RWPE2 (cell line): ENCODE measurements at regions not wholly inside any gene's neighbourhood (a gene's known extent, or its start where the extent isn't known, plus 50 kb on each side); places are given as distances from the start of the nearest gene placed in this dataset.
A peak's percentile ranks its signal among the peaks of the same experiment; 100 is the strongest.
"Not testable (repeated sequence)": the region's sequence is repeated elsewhere in the genome, so short reads cannot be mapped to it uniquely, and the experiment has no call there.

ENCODE experiments used
- ATAC-seq: fragments of 200-7000 bp; cut with Tn5 transposase; 3 replicates; pipeline ENCODE4 v1.9.1; 2021; ENCODE audit warnings: low read depth
- DNase-seq: peaks from one replicate; pipeline ENCODE4 v3.0.0-alpha.2; 2020; ENCODE audit warnings: low spot score
- H3K27ac ChIP-seq: fragments of 450-650 bp; 2 replicates; pipeline ENCODE4 v1.5.1; 2017; ENCODE audit warnings: mild to moderate bottlenecking; ENCODE audit not compliant: poor library complexity, severe bottlenecking
- H3K27me3 ChIP-seq: fragments of 250-450 bp; sonication (Bioruptor Pico); 2 replicates; pipeline ENCODE4 v1.5.1; 2021; ENCODE audit warnings: mild to moderate bottlenecking, moderate library complexity; ENCODE audit not compliant: insufficient read depth, poor library complexity, severe bottlenecking
- H3K36me3 ChIP-seq: fragments of 250-450 bp; sonication (Bioruptor Pico); 2 replicates; pipeline ENCODE4 v1.5.1; 2020; ENCODE audit warnings: low read depth, mild to moderate bottlenecking, moderate library complexity
- H3K4me1 ChIP-seq: fragments of 250-450 bp; sonication (Bioruptor Pico); 2 replicates; pipeline ENCODE4 v1.5.1; 2021; ENCODE audit warnings: mild to moderate bottlenecking, moderate library complexity; ENCODE audit not compliant: insufficient read depth, poor library complexity, severe bottlenecking
- H3K4me3 ChIP-seq: fragments of 250-450 bp; sonication (Bioruptor Pico); 2 replicates; pipeline ENCODE4 v1.5.1; 2021; ENCODE audit warnings: mild to moderate bottlenecking, moderate library complexity; ENCODE audit not compliant: severe bottlenecking
- H3K9me3 ChIP-seq: fragments of 250-450 bp; sonication (Bioruptor Pico); 2 replicates; pipeline ENCODE4 v1.5.1; 2021; ENCODE audit warnings: mild to moderate bottlenecking, moderate library complexity; ENCODE audit not compliant: severe bottlenecking
- CTCF ChIP-seq: fragments of 450-650 bp; IDR thresholded peaks from one replicate; pipeline ENCODE4 v1.5.1; 2017; ENCODE audit warnings: mild to moderate bottlenecking, moderate library complexity; ENCODE audit not compliant: poor library complexity, severe bottlenecking

- Histone ChIP-seq H3K9me3 (no peaks in the 10 kb centered on the region), H3K36me3 (no peaks in the 10 kb centered on the region), H3K27ac (no peak overlapping the region), H3K4me1 (no peaks in the 10 kb centered on the region), H3K27me3 (no peaks in the 10 kb centered on the region), H3K4me3 (no peak overlapping the region)
- TF ChIP-seq CTCF: no peak
- DNase-seq (no peak), ATAC-seq (no peak; the same call in 2 of the 3 replicates)
Observed at GRCh38 chr4:34417160-34417559, 1827.2 kb downstream of the ARAP2 start.

- Histone ChIP-seq H3K27me3 (no peaks in the 10 kb centered on the region), H3K36me3 (no peaks in the 10 kb centered on the region), H3K27ac (no peak overlapping the region), H3K4me1 (no peaks in the 10 kb centered on the region), H3K9me3 (no peaks in the 10 kb centered on the region), H3K4me3 (no peak overlapping the region)
- no peak for TF ChIP-seq CTCF
- DNase-seq (no peak), ATAC-seq (no peak)
Observed at GRCh38 chr4:34419871-34420270, 1824.4 kb downstream of the ARAP2 start.

- no peak overlapping the region for H3K27ac ChIP-seq
- H3K36me3 ChIP-seq: no peaks in the 10 kb centered on the region
- H3K4me3 ChIP-seq: no peak overlapping the region
- TF ChIP-seq CTCF: peak; percentile 36
- H3K9me3 ChIP-seq: no peaks in the 10 kb centered on the region
- DNase-seq (no peak), ATAC-seq (no peak)
- no peaks in the 10 kb centered on the region for H3K27me3 ChIP-seq
- H3K4me1 ChIP-seq: no peaks in the 10 kb centered on the region
Observed at GRCh38 chr4:34422472-34423175, 1821.7 kb downstream of the ARAP2 start.

GRCh38 chr4:34432706-34433105, 1811.6 kb downstream of the ARAP2 start:
- ATAC-seq: no peak
- H3K27me3 ChIP-seq: no peaks in the 10 kb centered on the region
- H3K9me3 ChIP-seq: no peaks in the 10 kb centered on the region
- DNase-seq: no peak
- H3K36me3 ChIP-seq: no peaks in the 10 kb centered on the region
- no peaks in the 10 kb centered on the region for H3K4me1 ChIP-seq
- no peak overlapping the region for H3K27ac ChIP-seq
- TF ChIP-seq CTCF: no peak
- no peak overlapping the region for H3K4me3 ChIP-seq

- H3K27me3 ChIP-seq, DNase-seq, H3K9me3 ChIP-seq, H3K4me1 ChIP-seq, H3K36me3 ChIP-seq, H3K27ac ChIP-seq, ATAC-seq, H3K4me3 ChIP-seq: not testable (repeated sequence)
Observed at GRCh38 chr4:34434377-34434776, 1809.9 kb downstream of the ARAP2 start.
